CD14-positive monocyte (primary cell): ENCODE measurements at regions not wholly inside any gene's neighbourhood (a gene's known extent, or its start where the extent isn't known, plus 50 kb on each side); places are given as distances from the start of the nearest gene placed in this dataset.

Source experiments
- DNase-seq, 3 donors: peaks; one replicate each; pipeline ENCODE4 v3.0.0-alpha.2; 2011 to 2022
- H2AFZ ChIP-seq: 2 replicates; pipeline ENCODE4 v1.6.0; 2012; ENCODE audit warnings: mild to moderate bottlenecking, low read depth, low read length, inconsistent platforms; ENCODE audit not compliant: insufficient read depth, poor library complexity, severe bottlenecking
- H3K27ac ChIP-seq, 2 donors: 1 replicate in 1 of 2; 2 replicates in 1 of 2; pipeline ENCODE4 v1.5.1; 2012 to 2013; ENCODE audit warnings: low read length in 2 of 2, control low read depth in 1 of 2, inconsistent platforms in 1 of 2, low read depth in 1 of 2, mild to moderate bottlenecking in 1 of 2
- H3K27me3 ChIP-seq, 2 donors: one replicate each; pipeline versions ENCODE4 v1.6.0 to v1.6.1; 2011 to 2013; ENCODE audit warnings: low read length in 2 of 2; ENCODE audit not compliant: control insufficient read depth in 2 of 2, insufficient read depth in 2 of 2
- H3K36me3 ChIP-seq, 2 donors: replicated peaks in 1 of 2; 1 replicate in 1 of 2; 2 replicates in 1 of 2; pipeline versions ENCODE4 v1.5.1 to v1.6.1; 2012 to 2013; ENCODE audit warnings: low read length in 2 of 2, control low read depth in 1 of 2, inconsistent platforms in 1 of 2, mild to moderate bottlenecking in 1 of 2; ENCODE audit not compliant: insufficient read depth in 2 of 2, control insufficient read depth in 1 of 2
- H3K4me1 ChIP-seq, 2 donors: 1 replicate in 1 of 2; 2 replicates in 1 of 2; pipeline versions ENCODE4 v1.5.1 to v1.6.1; 2012 to 2013; ENCODE audit warnings: low read length in 2 of 2, control low read depth in 1 of 2, inconsistent platforms in 1 of 2, mild to moderate bottlenecking in 1 of 2, moderate library complexity in 1 of 2; ENCODE audit not compliant: insufficient read depth in 2 of 2, control insufficient read depth in 1 of 2
- H3K4me2 ChIP-seq: replicated peaks from 2 replicates; pipeline ENCODE3; 2012; ENCODE audit warnings: low read length, moderate library complexity, mild to moderate bottlenecking; ENCODE audit not compliant: poor library complexity, severe bottlenecking; ENCODE audit errors: extremely low read depth
- H3K4me3 ChIP-seq, 3 experiments: fragments of 200-600 bp in 1 of 3; sonication (generic) in 1 of 3; replicated peaks in 1 of 3; 1 replicate in 2 of 3; 2 replicates in 1 of 3; pipeline ENCODE4 v1.5.1; 2011 to 2013; ENCODE audit warnings: low read length in 3 of 3, mild to moderate bottlenecking in 3 of 3, control low read depth in 2 of 3, low read depth in 2 of 3, inconsistent platforms in 1 of 3, moderate library complexity in 1 of 3
- H3K79me2 ChIP-seq: 2 replicates; pipeline ENCODE4 v1.6.0; 2012; ENCODE audit warnings: mild to moderate bottlenecking, control low read depth, inconsistent platforms, low read length, moderate library complexity; ENCODE audit not compliant: insufficient read depth
- H3K9ac ChIP-seq: 2 replicates; pipeline ENCODE4 v1.6.0; 2017; ENCODE audit warnings: low read length, mild to moderate bottlenecking; ENCODE audit not compliant: insufficient read depth, poor library complexity, severe bottlenecking
- H3K9me3 ChIP-seq, 2 donors: replicated peaks in 1 of 2; 1 replicate in 1 of 2; 2 replicates in 1 of 2; pipeline versions ENCODE4 v1.5.1 to v1.6.1; 2012 to 2013; ENCODE audit warnings: low read length in 2 of 2, control low read depth in 1 of 2; ENCODE audit not compliant: control insufficient read depth in 1 of 2, insufficient read depth in 1 of 2
- H4K20me1 ChIP-seq: 2 replicates; pipeline ENCODE4 v1.6.0; 2012; ENCODE audit warnings: mild to moderate bottlenecking, low read length, control low read depth, moderate library complexity; ENCODE audit not compliant: insufficient read depth
- H3K27ac Mint-ChIP-seq, 7 donors: one replicate each; pipeline ENCODE4 v1.8.0; 2020; ENCODE audit warnings: mild to moderate bottlenecking in 7 of 7, mixed read lengths in 7 of 7, moderate library complexity in 6 of 7, inconsistent platforms in 2 of 7
- H3K27me3 Mint-ChIP-seq, 3 donors: one replicate each; pipeline ENCODE4 v1.8.0; 2021 to 2022; ENCODE audit warnings: low read depth in 3 of 3, mild to moderate bottlenecking in 3 of 3, mixed read lengths in 3 of 3, moderate library complexity in 3 of 3, inconsistent platforms in 1 of 3
- H3K36me3 Mint-ChIP-seq, 2 donors: one replicate each; pipeline ENCODE4 v1.8.0; 2020; ENCODE audit warnings: mixed read lengths in 2 of 2, inconsistent platforms in 1 of 2, mild to moderate bottlenecking in 1 of 2
- H3K4me1 Mint-ChIP-seq: one replicate; pipeline ENCODE4 v1.8.0; 2020; ENCODE audit warnings: mild to moderate bottlenecking, mixed read lengths
- H3K4me3 Mint-ChIP-seq, 2 donors: one replicate each; pipeline ENCODE4 v1.8.0; 2020; ENCODE audit warnings: mild to moderate bottlenecking in 2 of 2, mixed read lengths in 2 of 2, moderate library complexity in 1 of 2
- H3K9me3 Mint-ChIP-seq, 7 donors: one replicate each; pipeline ENCODE4 v1.8.0; 2020 to 2022; ENCODE audit warnings: mixed read lengths in 7 of 7, mild to moderate bottlenecking in 6 of 7, moderate library complexity in 6 of 7, inconsistent platforms in 2 of 7
- CTCF ChIP-seq: fragments of 200-600 bp; IDR thresholded peaks from one replicate; pipeline ENCODE4 v1.8.0; 2022; ENCODE audit warnings: antibody characterized with exemption, mild to moderate bottlenecking
- WGBS: methylation state at CpG from one replicate; pipeline ENCODE4 v1.1.5; 2013; ENCODE audit warnings: missing lambda C conversion rate; ENCODE audit not compliant: insufficient coverage; 5-methylcytosine and 5-hydroxymethylcytosine counted together
- intact Hi-C, 2 donors: fragments of 100-400 bp; cut with micrococcal nuclease; formaldehyde crosslinking; loops; one replicate each; pipeline versions ENCODE4 v1.15.0 to v1.15.1; 2023

GRCh38 chr13:70960841-70961443 is 852.7 kb upstream of the KLHL1 start:
- no peaks in the 10 kb centered on the region for H3K27me3 ChIP-seq
- no peaks in the 10 kb centered on the region for H3K27me3 Mint-ChIP-seq
- H3K4me3 Mint-ChIP-seq, result no peak overlapping the region
- no peak for DNase-seq
- H3K9me3 Mint-ChIP-seq, result no peaks in the 10 kb centered on the region
- intact Hi-C loops, result no loop called here
- no peak overlapping the region for H3K27ac ChIP-seq
- H2AFZ ChIP-seq, result no peak overlapping the region
- H3K4me1 ChIP-seq, result no peaks in the 10 kb centered on the region
- no peaks in the 10 kb centered on the region for H3K4me1 Mint-ChIP-seq
- H4K20me1 ChIP-seq, result no peaks in the 10 kb centered on the region
- H3K4me2 ChIP-seq, result no peak overlapping the region
- no peaks in the 10 kb centered on the region for H3K36me3 Mint-ChIP-seq
- H3K9ac ChIP-seq, result no peak overlapping the region
- TF ChIP-seq CTCF, result peak; percentile 34
- no peaks in the 10 kb centered on the region for H3K79me2 ChIP-seq
- H3K36me3 ChIP-seq, result no peaks in the 10 kb centered on the region
- WGBS, result 16% methylated on average over 3 of the region's 9 CpGs
- H3K4me3 ChIP-seq, result no peak overlapping the region
- no peak overlapping the region for H3K27ac Mint-ChIP-seq
- no peaks in the 10 kb centered on the region for H3K9me3 ChIP-seq

GRCh38 chr13:70959035-70959775 is 851.0 kb upstream of the KLHL1 start:
- Histone ChIP-seq H4K20me1 (no peaks in the 10 kb centered on the region), H3K4me2 (no peak overlapping the region), H3K9ac (no peak overlapping the region), H3K4me1 (no peaks in the 10 kb centered on the region), H3K27ac (no peak overlapping the region), H3K79me2 (no peaks in the 10 kb centered on the region), H3K36me3 (no peaks in the 10 kb centered on the region), H3K9me3 (no peaks in the 10 kb centered on the region), H3K27me3 (no peaks in the 10 kb centered on the region), H2AFZ (no peak overlapping the region), H3K4me3 (no peak overlapping the region)
- no CpG with 5 or more reads among the region's 4 CpGs for WGBS
- Mint-ChIP-seq H3K9me3 (no peaks in the 10 kb centered on the region), H3K36me3 (no peaks in the 10 kb centered on the region), H3K4me1 (no peaks in the 10 kb centered on the region), H3K4me3 (no peak overlapping the region), H3K27me3 (no peaks in the 10 kb centered on the region), H3K27ac (no peak overlapping the region)
- TF ChIP-seq CTCF, result no peak
- intact Hi-C loops, result no loop called here
- no peak for DNase-seq
